ENCODE measurements at regions not wholly inside any gene's neighbourhood (a gene's known extent, or its start where the extent isn't known, plus 50 kb on each side); places are given as distances from the start of the nearest gene placed in this dataset.

GRCh38 chr20:48433178-48433577, 394.6 kb downstream of the PREX1 start:
- DNase-seq: no peak

GRCh38 chr20:48432494-48432832, 395.3 kb downstream of the PREX1 start:
- DNase-seq: no peak

GRCh38 chr20:48431653-48432493, 395.9 kb downstream of the PREX1 start:
- no peak for DNase-seq

- DNase-seq: no peak
Measured at GRCh38 chr20:48426630-48427029, 401.2 kb downstream of the PREX1 start.

GRCh38 chr20:48425817-48426612, 401.8 kb downstream of the PREX1 start:
- DNase-seq: no peak

- DNase-seq: no peak
Measured at GRCh38 chr20:48425321-48425720, 402.5 kb downstream of the PREX1 start.

- no peak for DNase-seq
Measured at GRCh38 chr20:48422242-48422960, 405.4 kb downstream of the PREX1 start.

GRCh38 chr20:48421547-48421946, 406.3 kb downstream of the PREX1 start:
- DNase-seq: no peak

GRCh38 chr20:48420176-48420575, 407.6 kb downstream of the PREX1 start:
- no peak for DNase-seq

- DNase-seq: no peak
Measured at GRCh38 chr20:48419173-48419572, 408.6 kb downstream of the PREX1 start.

GRCh38 chr20:48416002-48416401, 411.8 kb downstream of the PREX1 start:
- no peak for DNase-seq

GRCh38 chr20:48414786-48415185, 413.0 kb downstream of the PREX1 start:
- no peak for DNase-seq

- DNase-seq: no peak
Measured at GRCh38 chr20:48411919-48412522, 415.8 kb downstream of the PREX1 start.

GRCh38 chr20:48411245-48411644, 416.6 kb downstream of the PREX1 start:
- DNase-seq: no peak

- DNase-seq: no peak
Measured at GRCh38 chr20:48409055-48409615, 418.7 kb downstream of the PREX1 start.

GRCh38 chr20:48407710-48408109, 420.1 kb downstream of the PREX1 start:
- no peak for DNase-seq

- DNase-seq: no peak
Measured at GRCh38 chr20:48406912-48407340, 420.9 kb downstream of the PREX1 start.

GRCh38 chr20:48406498-48406897, 421.3 kb downstream of the PREX1 start:
- DNase-seq: no peak

- no peak for DNase-seq
Measured at GRCh38 chr20:48405909-48406308, 421.9 kb downstream of the PREX1 start.

- no peak for DNase-seq
Measured at GRCh38 chr20:48404598-48404997, 423.2 kb downstream of the PREX1 start.

GRCh38 chr20:48403167-48403761, 424.5 kb downstream of the PREX1 start:
- DNase-seq: no peak

- no peak for DNase-seq
Measured at GRCh38 chr20:48401359-48401758, 426.4 kb downstream of the PREX1 start.

All from KG1 (cell line).